CD4-positive, alpha-beta memory T cell (primary cell): ENCODE measurements at regions not wholly inside any gene's neighbourhood (a gene's known extent, or its start where the extent isn't known, plus 50 kb on each side); places are given as distances from the start of the nearest gene placed in this dataset.

Source experiments
- CTCF ChIA-PET: fragments of 350-600 bp; sonication (Branson Sonifier 250); formaldehyde crosslinking; loops from one replicate; lab custom pipeline; 2021; ENCODE audit warnings: inconsistent platforms; ENCODE audit not compliant: partially characterized antibody; lab: Charles Lee
- POLR2A ChIA-PET: fragments of 350-600 bp; sonication (Branson Sonifier 250); formaldehyde crosslinking; loops from one replicate; lab custom pipeline; 2021; ENCODE audit not compliant: partially characterized antibody; lab: Charles Lee
- DNase-seq, 5 donors: peaks; one replicate each; pipeline versions ENCODE4 v3.0.0 to v3.0.0-alpha.2; 2020 to 2022; ENCODE audit warnings: mixed read lengths in 1 of 5
- H3K27ac ChIP-seq: one replicate; pipeline ENCODE4 v1.7.0; 2013; ENCODE audit warnings: low read depth, low read length
- H3K27me3 ChIP-seq: 2 replicates; pipeline ENCODE4 v1.7.0; 2013; ENCODE audit warnings: mild to moderate bottlenecking, low read length, moderate library complexity; ENCODE audit not compliant: insufficient read depth
- H3K36me3 ChIP-seq: 2 replicates; pipeline ENCODE4 v1.7.0; 2013; ENCODE audit warnings: mild to moderate bottlenecking, low read length, moderate library complexity; ENCODE audit not compliant: insufficient read depth
- H3K4me1 ChIP-seq: 2 replicates; pipeline ENCODE4 v1.7.0; 2013; ENCODE audit warnings: mild to moderate bottlenecking, low read length, moderate library complexity; ENCODE audit not compliant: insufficient read depth
- H3K4me3 ChIP-seq, 2 donors: one replicate each; pipeline ENCODE4 v1.7.0; 2013; ENCODE audit warnings: low read length in 2 of 2, mild to moderate bottlenecking in 1 of 2
- H3K9me3 ChIP-seq, 2 donors: one replicate each; pipeline ENCODE4 v1.7.0; 2013; ENCODE audit warnings: low read length in 2 of 2, control low read depth in 1 of 2; ENCODE audit not compliant: control insufficient read depth in 1 of 2
- H3K27ac Mint-ChIP-seq, 7 donors: one replicate each; pipeline ENCODE4 v1.8.0; 2020 to 2021; ENCODE audit warnings: mixed read lengths in 7 of 7, mild to moderate bottlenecking in 6 of 7, inconsistent platforms in 3 of 7, moderate library complexity in 3 of 7
- H3K27me3 Mint-ChIP-seq, 2 donors: one replicate each; pipeline ENCODE4 v1.8.0; 2020 to 2021; ENCODE audit warnings: mixed read lengths in 2 of 2
- H3K36me3 Mint-ChIP-seq, 2 donors: one replicate each; pipeline ENCODE4 v1.8.0; 2020 to 2021; ENCODE audit warnings: mixed read lengths in 2 of 2, inconsistent platforms in 1 of 2, mild to moderate bottlenecking in 1 of 2
- H3K4me1 Mint-ChIP-seq, 4 donors: one replicate each; pipeline ENCODE4 v1.8.0; 2020 to 2021; ENCODE audit warnings: mixed read lengths in 4 of 4, mild to moderate bottlenecking in 1 of 4
- H3K4me3 Mint-ChIP-seq, 8 donors: one replicate each; pipeline ENCODE4 v1.8.0; 2020 to 2021; ENCODE audit warnings: mixed read lengths in 8 of 8, mild to moderate bottlenecking in 7 of 8, moderate library complexity in 6 of 8, inconsistent platforms in 3 of 8
- H3K9me3 Mint-ChIP-seq, 8 donors: one replicate each; pipeline ENCODE4 v1.8.0; 2020 to 2021; ENCODE audit warnings: mixed read lengths in 8 of 8, mild to moderate bottlenecking in 5 of 8, inconsistent platforms in 3 of 8, moderate library complexity in 1 of 8
- intact Hi-C: fragments of 100-400 bp; cut with micrococcal nuclease; formaldehyde crosslinking; loops from one replicate; pipeline ENCODE4 v1.15.1; 2023

GRCh38 chr7:12890586-12890985 lies 203.2 kb downstream of the ARL4A start:
- CTCF ChIA-PET = interaction anchor here (0.7 kb wide), 1 partner anchor 13 kb away, joined by 3 read pairs; no protein-coding TSS in a partner anchor
- no peaks in the 10 kb centered on the region for H3K36me3 ChIP-seq
- H3K4me1 Mint-ChIP-seq = no peaks in the 10 kb centered on the region

GRCh38 chr7:12893292-12893691 lies 205.9 kb downstream of the ARL4A start:
- Mint-ChIP-seq H3K27me3 (no peaks in the 10 kb centered on the region), H3K27ac (no peak overlapping the region)
- no peak overlapping the region for H3K27ac ChIP-seq

More at GRCh38 chr7:12890586-12890985, 203.2 kb downstream of the ARL4A start:
- no peaks in the 10 kb centered on the region for H3K9me3 ChIP-seq
- intact Hi-C loops = no loop called here
- H3K27ac Mint-ChIP-seq = no peak overlapping the region
- H3K4me3 Mint-ChIP-seq = no peak overlapping the region
- no peak for DNase-seq
- H3K9me3 Mint-ChIP-seq = no peaks in the 10 kb centered on the region
- POLR2A ChIA-PET = no interaction called here
- H3K27ac ChIP-seq = no peak overlapping the region
- H3K4me3 ChIP-seq = no peak overlapping the region
- no peaks in the 10 kb centered on the region for H3K4me1 ChIP-seq
- H3K36me3 Mint-ChIP-seq = no peaks in the 10 kb centered on the region
- no peaks in the 10 kb centered on the region for H3K27me3 Mint-ChIP-seq
- H3K27me3 ChIP-seq = no peaks in the 10 kb centered on the region

DNA sequence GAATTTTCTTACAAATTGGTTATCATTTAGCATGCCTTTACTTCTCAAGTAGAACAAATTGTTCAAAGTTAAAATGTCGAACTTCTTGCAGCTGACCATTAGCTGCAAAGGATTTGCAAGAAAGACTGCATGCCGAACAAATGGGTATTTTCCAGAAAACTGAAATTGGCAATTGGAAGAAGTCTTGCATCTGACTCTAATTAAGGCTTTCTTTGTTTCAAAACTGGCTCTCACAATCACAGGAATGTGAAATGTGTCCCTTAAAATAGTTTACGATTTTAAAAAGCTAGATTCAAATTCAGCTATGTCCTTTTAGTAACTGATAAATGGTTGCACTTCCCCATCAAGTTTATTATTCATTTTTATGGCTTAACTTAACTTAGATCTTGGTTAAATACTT lies 207.9 kb downstream of the ARL4A start:
- no peak overlapping the region for H3K27ac ChIP-seq
- intact Hi-C loops = no loop called here
- no peaks in the 10 kb centered on the region for H3K36me3 ChIP-seq
- H3K27me3 Mint-ChIP-seq = no peaks in the 10 kb centered on the region
- H3K4me1 ChIP-seq = no peaks in the 10 kb centered on the region
- H3K4me3 ChIP-seq = no peak overlapping the region
- no peak overlapping the region for H3K4me3 Mint-ChIP-seq
- DNase-seq = no peak
- H3K36me3 Mint-ChIP-seq = no peaks in the 10 kb centered on the region
- no peaks in the 10 kb centered on the region for H3K4me1 Mint-ChIP-seq
- H3K27me3 ChIP-seq = no peaks in the 10 kb centered on the region
- H3K9me3 Mint-ChIP-seq = peaks cover 0 to 1% (median 0%) of the 10 kb centered on the region in 8 donors
- H3K27ac Mint-ChIP-seq = no peak overlapping the region
- no peaks in the 10 kb centered on the region for H3K9me3 ChIP-seq
- CTCF ChIA-PET = interaction anchor here (1.3 kb wide), 1 partner anchor 9 kb away, joined by 5 read pairs; no protein-coding TSS in a partner anchor
- POLR2A ChIA-PET = no interaction called here

More at GRCh38 chr7:12893292-12893691, 205.9 kb downstream of the ARL4A start:
- H3K9me3 Mint-ChIP-seq = no peaks in the 10 kb centered on the region
- Histone ChIP-seq H3K4me3 (no peak overlapping the region), H3K9me3 (no peaks in the 10 kb centered on the region), H3K4me1 (no peaks in the 10 kb centered on the region), H3K36me3 (no peaks in the 10 kb centered on the region), H3K27me3 (no peaks in the 10 kb centered on the region)
- H3K4me3 Mint-ChIP-seq = no peak overlapping the region
- H3K4me1 Mint-ChIP-seq = no peaks in the 10 kb centered on the region
- intact Hi-C loops = no loop called here
- H3K36me3 Mint-ChIP-seq = no peaks in the 10 kb centered on the region
- DNase-seq = no peak
- POLR2A ChIA-PET = no interaction called here
- CTCF ChIA-PET = no interaction called here

- Histone ChIP-seq H3K36me3 (no peaks in the 10 kb centered on the region), H3K27ac (no peak overlapping the region), H3K27me3 (no peaks in the 10 kb centered on the region), H3K4me1 (no peaks in the 10 kb centered on the region), H3K9me3 (no peaks in the 10 kb centered on the region), H3K4me3 (no peak overlapping the region)
- POLR2A ChIA-PET = no interaction called here
- Mint-ChIP-seq H3K4me3 (no peak overlapping the region), H3K27ac (peak overlapping the region in 1 of 7 donors; percentile 56), H3K36me3 (no peaks in the 10 kb centered on the region), H3K9me3 (peaks cover 0 to 1% (median 0%) of the 10 kb centered on the region in 8 donors), H3K27me3 (no peaks in the 10 kb centered on the region), H3K4me1 (no peaks in the 10 kb centered on the region)
- CTCF ChIA-PET = no interaction called here
- intact Hi-C loops = no loop called here
- DNase-seq = no peak
These were observed 208.9 kb downstream of the ARL4A start for GRCh38 chr7:12896316-12896715.

GRCh38 chr7:12898004-12898403 lies 210.6 kb downstream of the ARL4A start:
- intact Hi-C loops = no loop called here

GRCh38 chr7:12898620-12899019 lies 211.2 kb downstream of the ARL4A start:
- Histone ChIP-seq H3K4me1 (no peaks in the 10 kb centered on the region), H3K27me3 (no peaks in the 10 kb centered on the region), H3K36me3 (no peaks in the 10 kb centered on the region), H3K4me3 (no peak overlapping the region), H3K9me3 (no peaks in the 10 kb centered on the region), H3K27ac (no peak overlapping the region)
- intact Hi-C loops = no loop called here
- Mint-ChIP-seq H3K9me3 (peaks cover 0 to 1% (median 0%) of the 10 kb centered on the region in 8 donors), H3K27me3 (no peaks in the 10 kb centered on the region), H3K4me1 (no peaks in the 10 kb centered on the region), H3K4me3 (no peak overlapping the region), H3K27ac (no peak overlapping the region), H3K36me3 (no peaks in the 10 kb centered on the region)
- POLR2A ChIA-PET = no interaction called here
- CTCF ChIA-PET = no interaction called here
- no peak for DNase-seq

More at GRCh38 chr7:12898004-12898403, 210.6 kb downstream of the ARL4A start:
- H3K36me3 ChIP-seq = no peaks in the 10 kb centered on the region
- no peaks in the 10 kb centered on the region for H3K9me3 ChIP-seq
- H3K4me3 Mint-ChIP-seq = no peak overlapping the region
- ChIA-PET POLR2A (no interaction called here), CTCF (no interaction called here)
- H3K36me3 Mint-ChIP-seq = no peaks in the 10 kb centered on the region
- H3K27me3 ChIP-seq = no peaks in the 10 kb centered on the region
- H3K27me3 Mint-ChIP-seq = no peaks in the 10 kb centered on the region
- H3K4me3 ChIP-seq = no peak overlapping the region
- peaks cover 0 to 1% (median 0%) of the 10 kb centered on the region in 8 donors for H3K9me3 Mint-ChIP-seq
- no peaks in the 10 kb centered on the region for H3K4me1 ChIP-seq
- H3K27ac ChIP-seq = no peak overlapping the region
- no peaks in the 10 kb centered on the region for H3K4me1 Mint-ChIP-seq
- H3K27ac Mint-ChIP-seq = no peak overlapping the region
- DNase-seq = no peak

DNA sequence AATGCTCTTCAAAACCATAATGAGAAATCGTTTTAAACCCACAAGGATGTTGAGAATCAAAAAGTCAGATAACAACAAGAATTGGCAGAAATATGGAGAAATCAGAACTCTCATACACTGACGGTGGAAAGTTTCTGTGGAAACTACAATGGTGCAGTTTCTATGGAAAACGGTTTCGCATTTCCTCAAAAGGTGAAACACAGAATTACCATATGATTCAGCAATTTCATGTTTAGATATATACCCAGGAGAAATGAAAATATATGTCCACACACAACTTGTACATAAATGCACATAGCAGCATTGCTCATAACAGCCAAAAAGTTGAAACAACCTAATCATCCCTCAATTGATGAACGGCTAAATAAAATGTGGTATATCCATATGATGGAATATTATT lies 218.2 kb downstream of the ARL4A start:
- intact Hi-C loops = no loop called here
- ChIA-PET CTCF (no interaction called here), POLR2A (no interaction called here)
- H3K4me1 ChIP-seq = no peaks in the 10 kb centered on the region
- H3K36me3 ChIP-seq = no peaks in the 10 kb centered on the region
- H3K27ac ChIP-seq = no peak overlapping the region
- no peaks in the 10 kb centered on the region for H3K27me3 ChIP-seq
- Mint-ChIP-seq H3K27me3 (peaks cover 0 to 3% of the 10 kb centered on the region in 2 donors), H3K36me3 (no peaks in the 10 kb centered on the region), H3K27ac (no peak overlapping the region), H3K4me1 (no peaks in the 10 kb centered on the region), H3K9me3 (no peaks in the 10 kb centered on the region), H3K4me3 (no peak overlapping the region)
- DNase-seq = no peak
- H3K9me3 ChIP-seq = no peaks in the 10 kb centered on the region
- H3K4me3 ChIP-seq = no peak overlapping the region

GRCh38 chr7:12907774-12908173 lies 220.3 kb downstream of the ARL4A start:
- ChIA-PET POLR2A (no interaction called here), CTCF (no interaction called here)
- no peak overlapping the region for H3K27ac Mint-ChIP-seq
- H3K9me3 Mint-ChIP-seq = no peaks in the 10 kb centered on the region
- intact Hi-C loops = no loop called here
- Histone ChIP-seq H3K4me1 (no peaks in the 10 kb centered on the region), H3K36me3 (no peaks in the 10 kb centered on the region), H3K4me3 (no peak overlapping the region), H3K9me3 (no peaks in the 10 kb centered on the region), H3K27me3 (no peaks in the 10 kb centered on the region), H3K27ac (no peak overlapping the region)
- no peak overlapping the region for H3K4me3 Mint-ChIP-seq
- no peaks in the 10 kb centered on the region for H3K36me3 Mint-ChIP-seq
- DNase-seq = no peak
- peaks cover 0 to 3% of the 10 kb centered on the region in 2 donors for H3K27me3 Mint-ChIP-seq
- H3K4me1 Mint-ChIP-seq = no peaks in the 10 kb centered on the region
